ENCODE measurements at regions not wholly inside any gene's neighbourhood (a gene's known extent, or its start where the extent isn't known, plus 50 kb on each side); places are given as distances from the start of the nearest gene placed in this dataset.
A peak's percentile ranks its signal among the peaks of the same experiment; 100 is the strongest.
"Not testable (repeated sequence)": the region's sequence is repeated elsewhere in the genome, so short reads cannot be mapped to it uniquely, and the experiment has no call there.

DNA sequence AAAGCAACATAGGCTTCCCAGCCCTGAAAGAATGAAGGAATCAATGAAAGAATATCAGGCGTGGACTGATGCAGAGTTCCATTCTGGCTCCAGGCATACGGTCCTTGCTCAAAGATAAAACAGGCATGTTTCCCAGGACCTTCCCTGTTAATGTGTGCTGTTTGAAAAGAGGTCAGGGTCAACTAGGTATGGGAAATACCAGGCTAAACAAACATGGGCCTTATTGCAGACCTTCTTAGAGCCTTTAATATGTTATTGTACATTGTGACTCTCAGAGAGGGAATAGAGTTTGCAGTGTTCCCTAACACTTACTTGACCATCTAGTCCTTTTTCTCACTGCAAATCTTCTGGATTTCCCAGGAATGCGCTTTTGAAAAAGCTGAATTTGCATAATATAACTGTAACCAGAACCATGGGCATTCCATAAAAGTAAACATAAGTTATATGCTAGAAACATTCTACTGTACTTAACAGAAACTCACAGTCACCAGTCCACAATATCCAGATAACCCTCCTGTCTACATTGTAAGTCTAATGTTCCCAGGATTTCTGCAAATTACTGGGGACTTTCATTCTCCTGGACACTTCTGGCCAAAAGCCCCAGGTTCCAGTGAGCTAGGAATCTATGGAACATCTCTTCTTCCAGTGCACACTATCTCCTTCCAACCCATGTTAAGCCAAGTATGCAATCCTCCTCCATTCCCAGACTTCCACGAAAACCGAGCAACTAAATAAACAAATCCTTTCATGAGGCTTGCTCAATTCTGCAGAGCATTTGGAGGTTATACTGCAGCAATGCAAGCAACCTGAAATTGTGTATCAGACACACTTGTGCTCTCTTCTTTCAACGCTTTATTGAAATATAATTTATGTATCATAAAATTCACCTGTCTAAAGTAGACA lies 486.6 kb downstream of the SETD4 start:
- intact Hi-C loops (cut with micrococcal nuclease): no loop called here

DNA sequence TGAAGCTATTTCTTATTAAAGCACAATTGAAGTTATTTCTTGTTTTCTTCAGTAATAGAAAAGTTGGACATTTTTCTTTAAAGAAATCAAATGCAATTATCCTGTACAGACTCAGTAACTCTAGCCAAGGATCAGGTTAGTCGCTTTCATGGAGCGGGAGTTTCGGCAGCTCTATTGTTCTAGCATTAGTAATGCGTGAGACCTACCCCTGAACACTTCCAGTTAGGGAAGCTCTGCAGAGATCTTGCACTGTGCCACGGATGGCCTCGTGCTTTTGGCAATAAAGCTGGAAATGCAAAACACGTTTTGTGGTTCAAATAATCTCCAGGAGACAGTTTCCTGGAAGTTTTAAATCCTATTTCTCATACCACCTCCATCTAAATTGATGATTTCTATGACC lies 488.4 kb downstream of the SETD4 start:
- ATAC-seq (no peak), DNase-seq (no peak)
- intact Hi-C loops (cut with micrococcal nuclease): no loop called here

More for the DNA sequence above, 486.6 kb downstream of the SETD4 start:
- DNase-seq (no peak), ATAC-seq (no peak)

DNA sequence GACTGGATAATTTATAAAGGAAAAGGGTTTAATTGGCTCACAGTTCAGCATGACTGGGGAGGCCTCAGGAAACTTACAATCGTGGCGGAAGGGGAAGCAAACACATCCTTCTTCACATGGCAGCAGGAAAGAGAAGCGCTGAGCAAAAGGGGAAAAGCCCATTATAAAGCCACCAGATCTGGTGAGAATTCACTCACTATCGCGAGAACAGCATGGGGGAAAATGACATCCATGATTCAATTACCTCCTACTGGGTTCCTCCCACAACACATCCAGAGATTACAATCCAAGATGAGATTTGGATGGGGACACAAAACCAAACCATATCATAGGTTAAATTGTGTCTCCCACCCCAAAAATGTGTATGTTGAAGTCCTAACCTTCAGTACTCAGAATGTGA lies 491.7 kb downstream of the SETD4 start:
- DNase-seq: no peak
- no peak for ATAC-seq
- intact Hi-C loops (cut with micrococcal nuclease): no loop called here

DNA sequence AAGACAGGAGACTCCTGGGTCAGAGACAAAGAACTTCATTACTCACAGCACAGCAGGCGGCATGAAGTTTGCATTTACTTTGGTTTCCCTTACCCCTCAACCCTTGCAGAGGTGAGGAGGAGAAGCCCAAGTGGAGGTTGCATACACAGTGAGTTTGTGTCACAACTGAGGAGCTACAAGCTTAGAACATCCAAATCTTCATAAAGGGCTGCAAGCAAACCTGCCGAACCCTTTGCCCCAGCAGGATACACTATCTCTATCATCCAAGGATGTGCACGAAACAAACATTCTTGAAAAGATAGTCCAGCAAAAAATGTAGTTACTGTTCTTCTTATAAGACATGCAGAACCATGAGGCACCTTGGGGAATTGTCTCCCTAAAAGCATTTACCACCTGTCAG lies 493.5 kb downstream of the SETD4 start:
- ATAC-seq (no peak), DNase-seq (no peak)
- intact Hi-C loops (cut with micrococcal nuclease): no loop called here

- intact Hi-C loops (cut with micrococcal nuclease): no loop called here
Observed at GRCh38 chr21:35565204-35565611, 495.1 kb downstream of the SETD4 start.

DNA sequence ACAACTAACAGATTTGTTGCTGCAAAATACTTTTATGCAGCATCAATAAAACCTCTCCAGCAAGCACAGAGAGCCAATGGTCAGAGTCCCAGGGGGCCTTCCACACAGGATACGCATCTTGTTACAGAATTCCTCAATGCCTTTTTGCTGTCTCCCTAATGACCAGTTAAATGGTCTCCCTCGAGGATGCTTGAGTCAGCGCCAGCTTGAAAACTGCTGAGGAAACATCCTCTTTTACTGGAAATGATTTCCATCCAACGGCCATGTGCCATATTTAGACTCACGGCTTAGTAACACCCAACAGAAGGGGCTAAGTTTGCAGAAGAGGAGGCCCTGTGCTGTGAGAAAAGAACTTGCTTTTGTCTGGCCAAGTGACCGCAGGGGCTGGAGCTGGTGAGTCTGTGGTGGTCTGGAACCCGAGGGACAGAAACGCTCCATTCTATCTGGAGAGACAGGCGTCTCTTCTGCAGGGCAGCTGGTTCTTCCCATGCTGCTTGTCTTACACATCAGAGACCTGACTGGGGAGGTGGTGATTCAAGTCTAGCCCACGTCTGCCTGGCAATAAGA lies 496.4 kb downstream of the SETD4 start:
- intact Hi-C loops (cut with micrococcal nuclease): no loop called here
- ATAC-seq (peak; percentile 84), DNase-seq (peak; percentile 65)

More at GRCh38 chr21:35565204-35565611, 495.1 kb downstream of the SETD4 start:
- DNase-seq (peak; percentile 40), ATAC-seq (peak; percentile 69)

DNA sequence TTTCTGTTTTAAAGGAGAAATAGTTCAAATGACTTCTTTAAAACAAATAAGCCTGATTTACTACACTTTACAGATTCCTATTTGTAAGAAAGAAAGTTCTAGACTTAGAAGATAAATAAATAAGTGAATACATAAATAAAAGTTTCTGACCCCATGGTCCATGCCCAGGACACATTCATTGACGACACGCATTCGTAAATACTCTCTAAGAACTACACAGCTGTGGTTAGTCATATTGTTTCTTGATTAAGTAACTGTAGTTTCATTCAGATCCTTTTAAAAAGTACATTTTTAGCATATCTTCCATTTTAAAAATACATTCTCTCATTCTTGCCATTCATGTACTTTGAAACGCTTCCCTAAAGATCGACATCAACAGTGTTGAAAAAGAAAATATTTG lies 497.4 kb downstream of the SETD4 start:
- ATAC-seq (no peak), DNase-seq (no peak)
- intact Hi-C loops (cut with micrococcal nuclease): no loop called here

DNA sequence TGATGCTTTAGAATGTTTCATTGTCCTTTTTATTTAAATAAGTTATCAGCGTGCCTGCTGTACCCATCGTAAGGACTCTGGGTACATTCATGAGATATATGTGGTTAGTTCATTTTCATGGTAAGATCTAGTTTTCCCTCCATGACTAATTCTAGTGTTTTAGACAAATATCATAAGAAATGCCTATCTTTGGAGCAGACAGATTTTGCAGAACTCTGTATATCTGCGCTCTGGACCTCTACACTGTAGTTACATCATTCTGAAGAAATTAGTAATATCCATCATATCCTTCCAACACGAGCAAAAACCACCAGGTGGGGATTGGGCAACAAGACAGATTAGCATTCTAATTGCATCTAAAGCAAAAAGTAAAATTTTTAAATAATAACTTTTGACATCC lies 499.2 kb downstream of the SETD4 start:
- no peak for DNase-seq
- no peak for ATAC-seq
- intact Hi-C loops (cut with micrococcal nuclease): no loop called here

DNA sequence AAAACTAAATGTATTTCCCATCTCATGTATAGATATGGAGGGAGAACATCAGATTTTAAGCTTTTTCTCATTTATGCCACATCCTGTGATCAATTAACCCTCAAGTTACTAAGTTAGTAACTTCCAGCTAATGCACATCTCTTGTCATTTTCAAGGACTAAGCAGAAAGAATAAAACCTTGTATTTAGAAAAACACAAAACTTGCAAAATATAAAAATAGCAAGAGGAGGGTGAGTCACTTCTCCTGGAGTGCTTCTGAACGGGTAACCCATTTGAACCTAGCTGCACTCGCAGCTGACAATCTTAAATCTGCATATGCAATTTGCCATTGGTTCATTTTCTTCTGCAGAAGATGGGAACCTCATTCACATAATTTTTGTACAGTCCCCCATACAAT lies 500.5 kb downstream of the SETD4 start:
- ATAC-seq (no peak), DNase-seq (no peak)
- intact Hi-C loops (cut with micrococcal nuclease): no loop called here

GRCh38 chr21:35559128-35559828 lies 501.0 kb downstream of the SETD4 start:
- DNase-seq (no peak), ATAC-seq (no peak)
- intact Hi-C loops (cut with micrococcal nuclease): no loop called here

GRCh38 chr21:35556536-35556935 lies 503.8 kb downstream of the SETD4 start:
- DNase-seq: no peak
- intact Hi-C loops (cut with micrococcal nuclease): no loop called here
- ATAC-seq: no peak

DNA sequence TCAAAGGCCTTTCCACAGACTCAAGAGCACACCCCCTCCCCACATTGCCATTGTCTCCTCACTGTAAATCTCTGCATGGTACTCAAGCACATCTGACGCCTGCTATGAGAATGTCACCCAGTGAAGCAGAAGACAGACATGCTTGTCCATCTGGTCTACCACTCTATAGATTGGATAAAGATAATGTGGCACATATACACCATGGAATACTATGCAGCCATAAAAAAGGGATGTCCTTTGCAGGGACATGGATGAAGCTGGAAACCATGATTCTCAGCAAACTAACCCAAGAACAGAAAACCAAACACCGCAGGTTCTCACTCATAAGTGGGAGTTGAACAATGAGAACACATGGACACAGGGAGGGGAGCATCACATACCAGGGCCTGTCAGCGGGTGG lies 503.4 kb upstream of the RUNX1 start:
- intact Hi-C loops (cut with micrococcal nuclease); DNase-seq; ATAC-seq: not testable (repeated sequence)

DNA sequence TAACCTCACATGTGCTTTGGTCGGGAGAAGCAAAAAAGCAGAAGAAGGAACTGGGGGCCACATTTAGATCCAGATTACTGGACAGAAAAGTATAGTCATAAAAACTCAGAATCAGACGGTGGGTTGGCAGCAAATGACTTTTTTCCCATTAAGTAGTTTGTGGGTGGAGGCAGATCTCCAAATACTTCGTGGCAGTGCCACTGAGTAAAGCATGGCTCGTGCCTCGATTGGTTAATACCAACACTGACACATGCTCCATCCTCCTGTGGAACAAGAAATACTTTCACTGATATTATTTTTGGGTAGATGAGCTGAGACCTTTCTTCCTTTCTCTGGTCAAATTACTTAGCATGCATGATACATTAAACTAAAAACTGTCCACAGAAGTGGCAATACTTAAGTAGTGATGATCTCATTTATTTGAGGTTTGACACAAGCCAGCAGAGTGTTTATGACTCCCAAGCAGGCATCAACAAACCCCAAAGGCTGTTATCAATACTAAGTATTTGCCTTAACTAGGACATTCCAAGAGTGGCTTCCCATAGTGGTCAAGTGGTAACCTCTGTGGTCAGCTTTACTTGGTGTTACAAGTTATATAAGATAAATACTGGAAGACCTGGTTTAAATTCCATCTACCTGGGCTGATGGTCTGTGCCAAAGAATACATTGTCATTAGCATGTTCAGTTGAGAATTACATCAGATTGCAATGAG lies 500.0 kb upstream of the RUNX1 start:
- intact Hi-C loops (cut with micrococcal nuclease): no loop called here
- ATAC-seq (no peak), DNase-seq (no peak)

DNA sequence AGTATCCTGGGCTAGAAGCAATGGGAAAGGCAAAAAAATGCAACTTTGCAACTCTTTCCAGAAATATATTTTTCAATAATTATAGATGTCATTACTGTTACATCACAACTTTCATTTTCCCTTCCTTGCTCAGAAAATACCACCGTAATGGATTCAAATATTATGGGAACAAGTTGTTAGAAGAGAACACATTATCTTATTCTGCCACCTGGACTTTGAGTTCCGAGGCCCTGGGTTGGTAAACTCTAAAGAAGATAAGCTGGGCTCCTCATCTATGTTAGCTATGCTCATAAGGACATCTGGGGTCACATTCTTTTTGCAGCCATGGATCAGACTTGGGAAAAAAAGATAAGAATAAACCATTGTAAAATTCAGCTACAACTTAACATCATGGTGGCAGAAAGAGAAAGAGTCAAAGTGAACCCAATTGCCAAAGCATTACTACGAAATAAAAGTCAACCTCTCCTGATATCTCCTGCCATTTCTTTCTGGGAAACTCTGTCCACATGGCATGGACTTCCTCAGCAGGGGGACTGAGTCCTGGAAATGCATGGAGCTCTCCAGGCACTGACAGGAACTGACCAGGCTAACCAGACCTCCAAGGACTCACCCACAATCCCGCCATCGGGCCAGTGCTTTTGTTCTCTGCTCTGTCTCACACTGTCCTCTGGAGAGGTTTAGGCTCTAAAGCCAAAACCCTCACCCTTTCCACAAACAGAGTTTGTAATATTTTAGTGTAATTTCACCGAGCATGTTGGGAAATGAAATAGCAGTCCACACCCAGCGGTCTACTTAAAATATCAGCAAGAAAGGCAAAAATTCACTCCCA lies 499.1 kb upstream of the RUNX1 start:
- intact Hi-C loops (cut with micrococcal nuclease): no loop called here
- no peak for DNase-seq
- no peak for ATAC-seq

- intact Hi-C loops (cut with micrococcal nuclease): no loop called here
- DNase-seq (no peak), ATAC-seq (no peak)
Observed at GRCh38 chr21:35543746-35544145, 494.6 kb upstream of the RUNX1 start.

DNA sequence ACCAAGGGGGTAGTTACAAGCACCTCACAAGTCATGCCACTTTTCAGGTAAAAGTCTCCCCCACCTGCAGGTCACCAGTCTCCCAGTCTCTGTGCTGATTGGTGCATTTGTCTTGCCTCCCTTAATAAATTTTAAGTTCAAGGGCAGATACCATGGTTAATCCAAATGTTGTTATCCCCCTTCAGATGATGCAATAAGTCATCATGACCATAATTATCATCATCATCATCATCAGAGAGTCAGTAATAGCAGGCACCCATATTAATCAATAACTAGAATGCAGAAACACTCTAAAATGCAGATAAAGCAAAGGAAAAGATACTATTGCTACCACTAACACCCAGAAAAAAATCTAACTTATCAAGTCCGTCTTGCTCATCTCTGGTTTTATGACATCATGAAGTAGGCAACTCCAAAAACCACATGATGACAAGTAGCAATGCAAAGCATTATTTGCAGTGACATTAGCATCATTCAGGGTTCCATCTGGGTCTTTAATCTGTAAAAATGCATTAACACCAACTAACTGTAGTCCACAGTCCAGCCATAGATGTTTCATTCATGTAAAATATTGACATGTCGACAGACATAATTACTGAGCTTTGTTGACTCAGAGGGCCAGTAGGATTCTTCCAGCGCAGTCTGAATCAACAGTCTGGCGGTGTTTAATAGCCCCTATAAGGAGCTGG lies 492.0 kb upstream of the RUNX1 start:
- no peak for ATAC-seq
- intact Hi-C loops (cut with micrococcal nuclease): no loop called here
- no peak for DNase-seq

DNA sequence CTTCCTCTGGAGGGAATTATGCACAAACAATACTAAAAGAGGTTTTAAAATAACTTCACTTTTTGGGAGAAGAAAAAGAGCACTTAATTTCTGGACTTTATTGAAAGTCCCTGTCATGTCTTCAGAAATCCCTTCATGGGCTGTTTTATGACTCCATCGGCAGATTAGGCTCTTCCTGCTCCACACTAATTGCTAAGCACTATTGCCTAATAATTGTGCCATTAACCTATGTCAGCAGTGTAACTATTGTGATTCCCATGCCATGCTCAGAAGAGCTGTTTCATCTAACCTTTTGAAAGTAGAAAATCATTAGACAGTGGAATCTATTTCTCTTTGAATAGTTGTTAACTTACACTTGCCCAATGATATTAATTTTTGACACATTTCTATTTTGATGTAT lies 489.3 kb upstream of the RUNX1 start:
- DNase-seq (no peak), ATAC-seq (no peak)
- intact Hi-C loops (cut with micrococcal nuclease): no loop called here

DNA sequence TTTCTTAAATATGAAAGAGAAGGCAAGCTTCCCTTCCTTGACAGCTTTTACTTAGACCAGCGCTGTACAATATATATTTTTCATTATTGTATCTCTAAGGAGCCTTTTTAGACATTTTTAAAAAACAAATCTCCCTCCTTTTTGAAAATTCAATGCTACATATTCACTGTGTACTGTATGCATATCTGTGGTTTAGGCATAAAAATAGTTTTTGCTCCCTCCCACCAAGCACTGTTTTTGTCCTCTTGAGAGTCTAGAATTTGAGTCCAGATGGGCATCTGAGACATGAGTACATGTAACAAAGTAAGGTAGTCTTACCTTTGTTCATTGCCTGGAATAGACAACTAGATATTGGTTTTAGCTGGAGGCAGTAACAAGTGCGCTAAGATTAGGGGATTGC lies 488.5 kb upstream of the RUNX1 start:
- intact Hi-C loops (cut with micrococcal nuclease): no loop called here
- DNase-seq (no peak), ATAC-seq (no peak)
